ENCODE measurements at regions not wholly inside any gene's neighbourhood (a gene's known extent, or its start where the extent isn't known, plus 50 kb on each side); places are given as distances from the start of the nearest gene placed in this dataset.

GRCh38 chr3:34361921-34362320 is 563.5 kb downstream of the PDCD6IP start:
- Histone ChIP-seq H2AFZ (ENCODE audit: low read depth, low read length) (no peak overlapping the region), H3K27ac (ENCODE audit: insufficient read depth, low read depth, low read length) (no peak overlapping the region), H3K4me2 (ENCODE audit: insufficient read depth, low read length) (no peak overlapping the region), H3K4me3 (replicated peaks in 1 of 3; ENCODE audit: insufficient read depth in 1 of 3, low read depth in 1 of 3, low read length in 3 of 3) (no peak overlapping the region), H3K9me3 (replicated peaks; ENCODE audit: control insufficient read depth, insufficient read depth, low read length) (no peaks in the 10 kb centered on the region), H3K79me2 (ENCODE audit: control insufficient read depth, insufficient read depth, low read length) (no peaks in the 10 kb centered on the region), H3K9ac (replicated peaks; ENCODE audit: extremely low read depth, insufficient read depth, low read length) (no peak overlapping the region), H3K9me1 (replicated peaks; ENCODE audit: control insufficient read depth, extremely low read depth, insufficient read depth, low read length) (no peaks in the 10 kb centered on the region), H3K36me3 (ENCODE audit: control insufficient read depth in 2 of 2, extremely low read depth in 1 of 2, insufficient read depth in 2 of 2, low read length in 2 of 2) (no peaks in the 10 kb centered on the region), H3K4me1 (ENCODE audit: control insufficient read depth, extremely low read depth, insufficient read depth, low read length) (no peaks in the 10 kb centered on the region), H4K20me1 (replicated peaks; ENCODE audit: control insufficient read depth, extremely low read depth, insufficient read depth, low read length) (no peaks in the 10 kb centered on the region), H3K27me3 (ENCODE audit: control insufficient read depth in 2 of 2, insufficient read depth in 2 of 2, low read length in 2 of 2) (no peaks in the 10 kb centered on the region)
- TF ChIP-seq JUN (IDR thresholded peaks at IDR 0.05; ENCODE audit: borderline replicate concordance, insufficient read depth, insufficient read length, low read depth) (no peak), GATA2 (IDR thresholded peaks at IDR 0.05; ENCODE audit: insufficient read depth, insufficient read length, low read depth, low read length) (no peak), CTCF (IDR thresholded peaks at IDR 0.05; ENCODE audit: extremely low read depth in 1 of 2, insufficient read depth in 1 of 2, low read depth in 1 of 2, low read length in 2 of 2) (no peak), MAX (IDR thresholded peaks at IDR 0.05; ENCODE audit: insufficient read depth, insufficient read length) (no peak), FOS (IDR thresholded peaks at IDR 0.05; ENCODE audit: borderline replicate concordance, insufficient read depth, low read length) (no peak), POLR2AphosphoS5 (IDR thresholded peaks at IDR 0.05; ENCODE audit: insufficient read depth, low read depth, low read length) (no peak), EZH2 (IDR thresholded peaks at IDR 0.05; ENCODE audit: borderline replicate concordance, low read depth, low read length, severe bottlenecking) (no peak), MYC (IDR thresholded peaks at IDR 0.05; ENCODE audit: low read depth, low read length) (no peak), POLR2A (IDR thresholded peaks at IDR 0.05; ENCODE audit: low read depth, low read length) (no peak)
- intact Hi-C loops (cut with micrococcal nuclease) = no loop called here
- BruUV-seq (replicated peaks) = no TSS peak
- FAIRE-seq = no peak
- CTCF ChIA-PET = no interaction called here
- DNase-seq (ENCODE audit: low read depth, low spot score) = no peak
- POLR2A ChIA-PET = no interaction called here
- dilution Hi-C loops (cut with MboI; ENCODE audit: extremely low pct_ligation_motif_present, low sequenced_read_pairs) = no loop called here

Data from endothelial cell of umbilical vein (primary cell).